SK-N-SH treated with all-trans-retinoic acid at 6 μM for 48 hours (cell line): ENCODE measurements at regions not wholly inside any gene's neighbourhood (a gene's known extent, or its start where the extent isn't known, plus 50 kb on each side); places are given as distances from the start of the nearest gene placed in this dataset.

Experiments used
- ATAC-seq: fragments of 200-7000 bp; cut with Tn5 transposase; 3 replicates; pipeline ENCODE4 v1.9.1; 2020; ENCODE audit warnings: mild to moderate bottlenecking, moderate library complexity
- ARNTL ChIP-seq: fragments of 450-650 bp; formaldehyde crosslinking; IDR thresholded peaks from 2 replicates; pipeline ENCODE4 v1.5.0; 2020; ENCODE audit warnings: low read depth, mild to moderate bottlenecking, moderate library complexity, borderline replicate concordance
- BACH2 ChIP-seq: fragments of 250-450 bp; sonication (Bioruptor Pico); IDR thresholded peaks from 2 replicates; pipeline ENCODE4 v1.9.0; 2021; ENCODE audit warnings: mild to moderate bottlenecking, borderline replicate concordance
- CREB5 ChIP-seq: fragments of 250-450 bp; sonication (Bioruptor Pico); IDR thresholded peaks from 2 replicates; pipeline ENCODE4 v1.5.1; 2020; ENCODE audit warnings: low read depth, mild to moderate bottlenecking, moderate library complexity
- CSDC2 ChIP-seq: fragments of 250-450 bp; sonication (Bioruptor Pico); IDR thresholded peaks from 2 replicates; pipeline ENCODE4 v1.5.0; 2020; ENCODE audit warnings: mild to moderate bottlenecking, moderate library complexity
- CSRNP3 ChIP-seq: fragments of 250-450 bp; sonication (Bioruptor Pico); IDR thresholded peaks from 2 replicates; pipeline ENCODE4 v1.5.1; 2021; ENCODE audit warnings: mild to moderate bottlenecking, moderate library complexity
- ESRRG ChIP-seq: fragments of 250-450 bp; sonication (Bioruptor Pico); IDR thresholded peaks from 2 replicates; pipeline ENCODE4 v1.6.1; 2021; ENCODE audit warnings: mild to moderate bottlenecking
- GLIS3 ChIP-seq: fragments of 250-450 bp; sonication (Bioruptor Pico); IDR thresholded peaks from 2 replicates; pipeline ENCODE4 v1.5.0; 2020; ENCODE audit warnings: mild to moderate bottlenecking, moderate library complexity
- ISL1 ChIP-seq: fragments of 250-450 bp; sonication (Bioruptor Pico); IDR thresholded peaks from 2 replicates; pipeline ENCODE4 v2.1.2; 2022; ENCODE audit warnings: mild to moderate bottlenecking, moderate library complexity
- OSR1 ChIP-seq: fragments of 250-450 bp; sonication (Bioruptor Pico); IDR thresholded peaks from 2 replicates; pipeline ENCODE4 v1.8.0; 2022; ENCODE audit warnings: moderate library complexity, mild to moderate bottlenecking, inconsistent platforms
- PATZ1 ChIP-seq: fragments of 250-450 bp; sonication (Bioruptor Pico); IDR thresholded peaks from 2 replicates; pipeline ENCODE4 v1.8.0; 2020; ENCODE audit warnings: mild to moderate bottlenecking, moderate library complexity, borderline replicate concordance
- POU6F1 ChIP-seq: fragments of 250-450 bp; sonication (Bioruptor Pico); IDR thresholded peaks from 2 replicates; pipeline ENCODE4 v1.8.0; 2021; ENCODE audit warnings: low read depth, mild to moderate bottlenecking, moderate library complexity, borderline replicate concordance
- PPARA ChIP-seq: fragments of 250-450 bp; sonication (Bioruptor Pico); IDR thresholded peaks from 2 replicates; pipeline ENCODE4 v1.5.0; 2020; ENCODE audit warnings: mild to moderate bottlenecking, borderline replicate concordance
- RARB ChIP-seq: fragments of 250-450 bp; sonication (Bioruptor Pico); IDR thresholded peaks from 2 replicates; pipeline ENCODE4 v1.8.0; 2021; ENCODE audit warnings: mild to moderate bottlenecking, moderate library complexity
- SNAI2 ChIP-seq: fragments of 250-450 bp; sonication (Bioruptor Pico); IDR thresholded peaks from 2 replicates; pipeline ENCODE4 v1.5.0; 2020; ENCODE audit warnings: mild to moderate bottlenecking, moderate library complexity
- TCF4 ChIP-seq: fragments of 250-450 bp; sonication (Bioruptor Pico); IDR thresholded peaks from 2 replicates; pipeline ENCODE4 v1.8.0; 2021; ENCODE audit warnings: mild to moderate bottlenecking, moderate library complexity, borderline replicate concordance
- TOX ChIP-seq: fragments of 250-450 bp; sonication (Bioruptor Pico); IDR thresholded peaks from 2 replicates; pipeline ENCODE4 v1.8.0; 2021; ENCODE audit warnings: mild to moderate bottlenecking, moderate library complexity, borderline replicate concordance
- TSHZ2 ChIP-seq: fragments of 250-450 bp; sonication (Bioruptor Pico); IDR thresholded peaks from 2 replicates; pipeline ENCODE4 v1.5.0; 2020; ENCODE audit warnings: mild to moderate bottlenecking, moderate library complexity
- ZC3H10 ChIP-seq: fragments of 250-450 bp; sonication (Bioruptor Pico); IDR thresholded peaks from 2 replicates; pipeline ENCODE4 v1.5.1; 2021; ENCODE audit warnings: mild to moderate bottlenecking, moderate library complexity
- ZFP3 ChIP-seq: fragments of 250-450 bp; sonication (Bioruptor Pico); IDR thresholded peaks from 2 replicates; pipeline ENCODE4 v1.5.0; 2020; ENCODE audit warnings: mild to moderate bottlenecking, moderate library complexity
- ZFP30 ChIP-seq: fragments of 450-650 bp; formaldehyde crosslinking; IDR thresholded peaks from 2 replicates; pipeline ENCODE4 v1.5.0; 2022; ENCODE audit warnings: mild to moderate bottlenecking, moderate library complexity
- ZNF565 ChIP-seq: fragments of 450-650 bp; formaldehyde crosslinking; conservative IDR thresholded peaks from 2 replicates; pipeline ENCODE4 v1.5.0; 2020; ENCODE audit warnings: low read depth, mild to moderate bottlenecking, moderate library complexity
- ZNF70 ChIP-seq: fragments of 450-650 bp; formaldehyde crosslinking; IDR thresholded peaks from 2 replicates; pipeline ENCODE4 v1.5.0; 2020; ENCODE audit warnings: mild to moderate bottlenecking, moderate library complexity
- ZNF8 ChIP-seq: fragments of 450-650 bp; formaldehyde crosslinking; IDR thresholded peaks from 2 replicates; pipeline ENCODE4 v1.5.0; 2020; ENCODE audit warnings: mild to moderate bottlenecking, moderate library complexity

- TF ChIP-seq CSDC2 (no peak), ZNF70 (no peak), RARB (CRISPR knock-in tag) (no peak), PATZ1 (CRISPR knock-in tag) (no peak), ESRRG (CRISPR knock-in tag) (no peak), TSHZ2 (CRISPR knock-in tag) (no peak), BACH2 (CRISPR knock-in tag) (no peak), ZFP30 (CRISPR knock-in tag) (no peak), SNAI2 (CRISPR knock-in tag) (no peak), TOX (no peak), TCF4 (no peak), GLIS3 (no peak), ZFP3 (no peak), ZNF565 (CRISPR knock-in tag) (no peak), POU6F1 (CRISPR knock-in tag) (no peak), ISL1 (CRISPR knock-in tag) (no peak), OSR1 (CRISPR knock-in tag) (no peak), PPARA (CRISPR knock-in tag) (no peak), ZC3H10 (CRISPR knock-in tag) (no peak), CREB5 (CRISPR knock-in tag) (no peak)
- ATAC-seq, result no peak
Measured at GRCh38 chr12:127400221-127400620, 866.7 kb upstream of the TMEM132C start.

- TF ChIP-seq ZNF8 (CRISPR knock-in tag), result no peak
- no peak for TF ChIP-seq CREB5 (CRISPR knock-in tag)
- no peak for TF ChIP-seq SNAI2 (CRISPR knock-in tag)
- TF ChIP-seq ESRRG (CRISPR knock-in tag), result no peak
- TF ChIP-seq ZFP3, result no peak
- no peak for TF ChIP-seq ARNTL (CRISPR knock-in tag)
- TF ChIP-seq GLIS3, result no peak
- no peak for TF ChIP-seq ZNF565 (CRISPR knock-in tag)
- TF ChIP-seq OSR1 (CRISPR knock-in tag), result no peak
- TF ChIP-seq TOX, result no peak
- TF ChIP-seq ISL1 (CRISPR knock-in tag), result no peak
- no peak for TF ChIP-seq BACH2 (CRISPR knock-in tag)
- TF ChIP-seq ZC3H10 (CRISPR knock-in tag), result no peak
- TF ChIP-seq CSRNP3, result no peak
- no peak for TF ChIP-seq PATZ1 (CRISPR knock-in tag)
- no peak for TF ChIP-seq PPARA (CRISPR knock-in tag)
- no peak for TF ChIP-seq TSHZ2 (CRISPR knock-in tag)
- no peak for TF ChIP-seq CSDC2
Measured at GRCh38 chr12:127401005-127401404, 866.0 kb upstream of the TMEM132C start.

More at GRCh38 chr12:127401005-127401404, 866.0 kb upstream of the TMEM132C start:
- ATAC-seq, result no peak
